ENCODE measurements at regions not wholly inside any gene's neighbourhood (a gene's known extent, or its start where the extent isn't known, plus 50 kb on each side); places are given as distances from the start of the nearest gene placed in this dataset.

GRCh38 chr6:113082745-113083144, 735.6 kb downstream of the RFPL4B start:
- DNase-seq (ENCODE audit: low spot score): peak; percentile 66

DNA sequence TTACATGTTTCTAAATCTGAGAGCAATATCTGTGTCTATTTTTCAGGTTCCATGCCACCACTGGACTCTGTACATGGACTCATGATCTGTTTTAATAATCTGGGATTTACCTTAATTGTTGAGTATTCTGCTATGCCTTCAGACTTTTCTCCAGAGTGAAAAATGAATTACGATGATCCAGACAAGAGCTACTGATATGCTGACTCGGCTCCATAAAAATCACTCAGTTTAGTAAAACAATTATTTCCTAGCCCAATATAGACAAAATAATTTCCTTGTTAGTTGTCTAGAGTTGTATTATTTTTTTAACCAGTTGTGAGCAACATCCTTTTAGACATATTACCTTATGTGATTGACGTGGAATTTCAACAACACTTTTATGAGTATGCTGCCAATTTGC, 736.8 kb downstream of the RFPL4B start:
- no peak for DNase-seq (ENCODE audit: low spot score)

DNA sequence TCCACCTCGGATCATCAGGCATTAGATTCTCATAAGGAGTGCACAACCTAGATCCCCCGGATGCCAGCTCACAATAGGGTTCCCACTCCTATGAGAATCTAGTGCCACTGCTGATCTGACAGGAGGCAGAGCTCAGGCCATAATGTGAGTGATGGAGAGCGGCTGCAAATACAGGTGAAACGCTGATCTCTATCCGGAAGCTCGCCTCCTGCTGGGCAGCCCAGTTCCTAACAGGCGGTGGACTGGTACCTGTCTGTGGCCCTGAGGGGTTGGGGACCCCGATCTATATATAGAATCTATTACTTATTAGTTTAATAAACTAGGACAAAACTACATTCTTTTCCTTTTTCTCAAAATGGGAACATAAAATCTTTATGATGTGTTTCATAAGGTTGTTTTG, 741.9 kb downstream of the RFPL4B start:
- no peak for DNase-seq (ENCODE audit: low spot score)

DNA sequence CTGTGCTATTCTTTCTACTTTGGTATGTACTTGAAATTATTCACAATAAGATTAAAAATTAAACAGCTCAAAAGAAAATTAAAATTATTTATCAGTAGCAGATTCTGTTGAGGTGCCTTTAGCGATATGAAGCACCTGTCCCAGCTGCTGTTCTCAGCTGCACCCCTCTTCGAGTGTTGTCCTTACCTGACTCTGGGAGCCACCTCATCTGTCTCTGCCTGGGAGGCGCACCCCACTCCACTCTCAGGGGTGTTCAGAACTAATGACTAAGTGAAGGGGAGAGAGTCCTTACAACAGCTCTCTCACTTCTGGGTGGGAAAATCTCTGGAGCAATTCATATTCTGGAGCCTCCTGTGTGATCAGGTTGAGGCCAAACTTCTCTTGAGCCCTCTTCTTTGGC, 745.7 kb downstream of the RFPL4B start:
- no peak for DNase-seq (ENCODE audit: low spot score)

GRCh38 chr6:113094779-113095178, 747.6 kb downstream of the RFPL4B start:
- DNase-seq (ENCODE audit: low spot score): no peak

- no peak for DNase-seq (ENCODE audit: low spot score)
Observed at GRCh38 chr6:113095841-113096240, 748.7 kb downstream of the RFPL4B start.

GRCh38 chr6:113102761-113103160, 754.4 kb upstream of the MARCKS start:
- DNase-seq (ENCODE audit: low spot score): peak; percentile 25

- peak; percentile 79 for DNase-seq (ENCODE audit: low spot score)
Observed at GRCh38 chr6:113103634-113104361, 753.3 kb upstream of the MARCKS start.

GRCh38 chr6:113104541-113104940, 752.6 kb upstream of the MARCKS start:
- no peak for DNase-seq (ENCODE audit: low spot score)

GRCh38 chr6:113104951-113105350, 752.2 kb upstream of the MARCKS start:
- DNase-seq (ENCODE audit: low spot score): no peak

GRCh38 chr6:113110211-113110610, 746.9 kb upstream of the MARCKS start:
- no peak for DNase-seq (ENCODE audit: low spot score)

GRCh38 chr6:113111550-113111949, 745.6 kb upstream of the MARCKS start:
- DNase-seq (ENCODE audit: low spot score): no peak

GRCh38 chr6:113112086-113112485, 745.1 kb upstream of the MARCKS start:
- DNase-seq (ENCODE audit: low spot score): peak; percentile 33

DNA sequence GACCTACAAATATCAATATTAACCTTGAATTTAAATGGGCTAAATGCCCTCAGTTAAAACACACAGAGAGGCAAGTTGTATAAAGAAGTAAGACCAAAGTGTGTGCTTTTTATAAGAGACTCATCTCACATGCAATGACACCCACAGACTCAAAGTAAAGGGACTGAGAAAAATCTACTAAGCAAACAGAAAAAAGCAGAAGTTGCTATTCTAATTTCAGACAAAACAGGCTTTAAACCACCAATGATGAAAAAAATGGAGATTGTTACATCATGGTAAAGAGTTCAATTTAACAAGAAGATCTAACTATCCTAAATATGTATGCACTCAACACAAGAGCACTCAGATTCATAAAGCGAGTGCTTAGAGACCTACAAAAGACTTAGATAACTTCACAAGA, 741.9 kb upstream of the MARCKS start:
- DNase-seq (ENCODE audit: low spot score): no peak

DNA sequence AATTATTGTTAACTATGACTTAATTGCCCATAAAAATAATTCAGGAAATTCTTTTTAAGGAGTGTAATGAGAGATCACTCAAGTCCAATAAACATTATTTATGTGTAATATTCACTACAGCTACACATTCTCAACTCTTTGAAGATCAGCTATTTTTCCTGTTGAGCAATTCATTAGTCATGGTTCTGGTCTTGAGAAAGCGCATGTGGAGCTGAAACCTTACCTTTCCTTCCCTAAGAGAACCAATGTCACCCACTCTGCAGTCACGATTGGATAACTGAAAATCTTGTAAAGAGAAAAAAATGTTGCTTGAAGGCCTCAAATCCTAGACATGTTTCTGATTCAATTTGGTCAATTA, 736.9 kb upstream of the MARCKS start:
- peak; percentile 65 for DNase-seq (ENCODE audit: low spot score)

DNA sequence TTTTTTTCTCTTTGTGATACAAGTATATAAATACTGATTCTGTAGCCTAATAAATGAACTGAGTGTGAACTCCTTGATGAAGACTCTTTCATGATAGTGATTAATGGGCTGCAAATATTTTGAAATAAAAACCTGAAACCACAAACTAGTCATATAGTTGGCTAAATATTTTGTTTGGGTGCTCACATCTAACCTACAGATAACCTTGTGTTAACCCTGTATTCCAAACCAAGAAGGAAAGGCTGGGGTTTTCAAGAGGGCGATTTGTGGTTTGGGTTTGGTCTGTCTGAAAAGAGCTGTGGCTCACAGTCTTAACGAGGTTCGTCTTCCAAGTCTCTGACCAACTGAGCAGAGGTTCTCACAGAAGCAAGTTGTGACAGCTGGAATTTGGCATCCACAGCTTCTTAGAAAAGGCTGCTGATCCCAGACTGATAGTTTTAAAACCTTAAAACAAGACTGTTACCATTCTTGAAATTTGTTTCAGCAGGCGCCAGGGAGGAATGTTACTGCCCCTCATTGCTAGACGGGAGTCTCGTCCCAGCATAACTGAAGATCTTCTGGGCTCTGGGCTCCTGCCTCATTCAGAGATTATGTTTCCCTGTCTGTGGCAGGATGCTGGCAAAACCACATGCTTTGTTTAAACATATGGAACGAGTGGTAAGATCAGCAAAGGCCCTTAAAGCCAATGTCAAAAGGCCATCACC, 736.4 kb upstream of the MARCKS start:
- DNase-seq (ENCODE audit: low spot score): peak; percentile 92

- no peak for DNase-seq (ENCODE audit: low spot score)
Observed at GRCh38 chr6:113121571-113121970, 735.6 kb upstream of the MARCKS start.

GRCh38 chr6:113122060-113122459, 735.1 kb upstream of the MARCKS start:
- peak; percentile 43 for DNase-seq (ENCODE audit: low spot score)

DNA sequence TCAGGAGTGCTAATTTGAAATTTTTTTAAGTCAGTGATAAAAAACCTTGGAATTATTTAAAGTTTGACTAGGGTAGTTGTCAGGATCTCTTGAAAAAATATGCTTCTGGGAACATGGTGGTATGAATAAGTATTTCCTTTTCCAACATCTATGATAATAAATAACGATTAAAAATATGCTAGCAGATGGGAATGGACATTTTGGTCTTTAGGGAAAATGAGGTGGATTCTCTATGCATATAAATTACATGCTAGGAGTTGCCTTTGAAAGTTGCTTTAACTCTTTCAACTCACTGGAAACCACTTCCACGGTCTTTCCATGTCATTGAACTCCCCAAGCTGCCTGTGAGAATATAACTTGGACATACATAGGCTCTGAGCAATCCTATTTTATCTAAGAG, 731.5 kb upstream of the MARCKS start:
- DNase-seq (ENCODE audit: low spot score): no peak

GRCh38 chr6:113127786-113128419, 729.2 kb upstream of the MARCKS start:
- DNase-seq (ENCODE audit: low spot score): no peak

DNA sequence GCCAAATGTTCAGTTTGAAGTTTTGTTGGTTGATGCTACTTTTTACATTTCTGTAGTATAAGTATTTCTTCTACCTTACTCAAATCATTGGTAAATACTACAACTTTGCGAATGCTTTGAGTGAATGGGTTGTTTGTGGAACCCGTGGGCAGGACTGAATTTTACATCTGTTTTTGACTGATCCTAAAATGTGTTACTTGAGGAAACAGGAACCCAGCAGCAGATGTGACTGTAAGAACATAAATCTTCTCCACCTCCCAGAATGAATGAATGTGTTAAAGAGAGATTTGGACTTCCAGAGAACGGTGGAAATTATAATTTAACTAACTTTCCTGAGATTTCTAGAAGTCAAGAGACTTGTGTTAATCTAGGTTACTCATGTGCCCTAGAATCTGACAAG, 728.5 kb upstream of the MARCKS start:
- no peak for DNase-seq (ENCODE audit: low spot score)

DNA sequence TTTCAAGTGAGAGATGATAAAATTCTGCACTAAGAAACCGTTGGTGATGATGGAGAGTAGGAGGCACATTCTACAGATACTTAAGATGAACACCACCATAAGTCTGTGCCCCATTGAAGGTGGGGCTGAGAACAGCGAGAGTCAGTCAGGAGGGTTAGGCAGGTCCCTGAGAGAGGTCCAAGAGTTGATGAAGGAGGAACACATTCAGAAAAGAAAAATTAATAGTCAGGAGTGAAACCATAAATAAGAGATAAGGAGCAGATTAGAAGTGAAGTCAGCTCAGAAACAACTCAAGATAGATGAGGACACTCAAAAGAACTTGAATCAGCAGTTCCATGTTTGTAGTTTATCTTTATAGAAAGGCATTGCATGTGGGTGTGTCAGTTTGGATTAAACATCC, 727.2 kb upstream of the MARCKS start:
- DNase-seq (ENCODE audit: low spot score): no peak

DNA sequence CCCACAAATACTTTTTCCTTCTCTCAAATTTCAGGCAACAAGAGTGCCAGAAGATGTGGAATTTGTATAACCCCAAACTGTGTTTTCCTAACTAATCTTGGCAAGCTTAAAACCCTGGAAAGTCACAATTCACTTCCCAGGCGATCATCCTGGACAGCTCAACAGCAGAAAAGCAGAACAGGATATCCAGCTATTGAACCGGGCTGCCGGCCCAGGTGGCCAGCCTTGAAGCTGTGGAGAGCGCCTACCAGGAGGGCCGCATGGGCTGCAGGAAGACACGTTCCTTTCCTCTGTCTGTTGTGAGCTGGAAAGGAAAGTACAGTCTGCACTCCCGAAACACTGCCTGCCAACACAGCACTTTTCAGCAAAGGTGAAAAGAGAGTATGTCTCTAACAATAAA, 719.7 kb upstream of the MARCKS start:
- DNase-seq (ENCODE audit: low spot score): peak; percentile 38

Data from umbilical cord (tissue), 1 donor.